T-helper 2 cell treated with Interferon-gamma antibody and Interleukin-4, amounts not matched to agents 5 μg/mL and 100 μg/mL, for 36 hours (primary cell): ENCODE measurements at regions not wholly inside any gene's neighbourhood (a gene's known extent, or its start where the extent isn't known, plus 50 kb on each side); places are given as distances from the start of the nearest gene placed in this dataset.

Source experiments
- DNase-seq: peaks from one replicate; pipeline ENCODE4 v3.0.0; 2021; ENCODE audit warnings: low spot score
- H3K27ac Mint-ChIP-seq: one replicate; pipeline ENCODE4 v1.8.0; 2021; ENCODE audit warnings: mild to moderate bottlenecking, mixed read lengths
- H3K27me3 Mint-ChIP-seq: one replicate; pipeline ENCODE4 v1.8.0; 2021; ENCODE audit warnings: low read depth, mixed read lengths
- H3K36me3 Mint-ChIP-seq: one replicate; pipeline ENCODE4 v1.8.0; 2021; ENCODE audit warnings: low read depth, mixed read lengths
- H3K4me1 Mint-ChIP-seq: one replicate; pipeline ENCODE4 v1.8.0; 2021; ENCODE audit warnings: low read depth, mixed read lengths
- H3K4me3 Mint-ChIP-seq: one replicate; pipeline ENCODE4 v1.8.0; 2022; ENCODE audit warnings: mild to moderate bottlenecking, moderate library complexity, mixed read lengths
- H3K9me3 Mint-ChIP-seq: one replicate; pipeline ENCODE4 v1.8.0; 2021; ENCODE audit warnings: mixed read lengths

DNA sequence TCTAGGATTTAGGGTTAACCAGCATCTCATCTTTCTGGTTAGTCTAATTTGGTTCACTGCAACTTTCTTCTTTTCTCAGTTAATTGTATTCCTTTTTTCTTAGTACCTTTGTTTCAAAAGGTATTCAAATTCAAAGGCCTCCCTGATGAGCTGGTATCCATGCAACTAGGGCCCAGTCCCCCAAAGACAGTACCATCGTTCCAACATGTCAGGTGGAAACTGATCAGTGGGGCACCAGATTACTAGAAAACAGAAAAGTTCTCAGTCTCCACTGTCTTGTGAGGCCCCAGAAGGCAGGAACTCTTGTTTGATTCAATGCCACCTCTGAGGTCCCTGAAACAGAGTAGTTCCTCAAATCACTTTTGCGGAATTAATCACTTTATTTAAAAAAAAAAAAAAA lies 303.2 kb upstream of the NBEA start:
- Mint-ChIP-seq H3K27me3 (no peaks in the 10 kb centered on the region), H3K9me3 (peaks cover 3% of the 10 kb centered on the region), H3K36me3 (no peaks in the 10 kb centered on the region), H3K27ac (no peak overlapping the region), H3K4me3 (no peak overlapping the region), H3K4me1 (no peaks in the 10 kb centered on the region)
- no peak for DNase-seq

DNA sequence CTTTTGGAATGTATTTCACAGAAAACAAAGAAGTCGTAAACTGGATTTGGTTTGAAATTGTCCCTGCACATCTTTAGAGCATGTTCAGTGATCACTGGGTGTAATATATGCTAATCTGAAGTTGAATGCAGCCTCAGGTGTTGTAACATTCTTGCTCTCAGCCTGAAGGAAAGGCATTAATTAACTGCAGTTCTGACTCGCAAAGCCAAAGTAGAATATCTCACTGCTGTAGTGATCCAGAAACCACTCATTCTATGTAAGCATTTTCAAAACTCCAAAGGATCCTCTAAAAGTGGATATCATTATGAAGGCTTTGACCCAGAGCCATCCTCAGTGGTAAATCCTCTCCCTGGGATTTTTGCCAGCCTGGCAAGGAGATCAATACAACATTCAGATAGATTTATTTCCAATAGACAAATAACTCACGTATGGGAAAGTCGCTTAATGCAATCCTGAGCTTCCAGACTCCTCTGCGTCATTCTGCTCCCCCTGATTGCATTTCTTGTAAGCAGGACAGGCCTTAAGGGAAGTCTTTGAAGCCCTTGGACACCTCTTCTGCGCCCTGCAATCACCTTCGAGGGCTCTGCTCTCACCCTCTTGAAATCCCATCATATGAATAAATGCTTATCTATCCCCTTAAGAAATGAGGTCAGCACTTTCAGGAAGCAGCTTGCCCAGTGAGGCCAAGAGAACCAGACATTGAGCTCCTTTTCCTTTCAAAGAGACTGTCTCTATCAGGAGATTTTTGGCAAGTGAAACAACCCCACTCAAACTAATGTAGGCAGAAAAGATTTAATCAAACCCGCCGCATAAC lies 301.7 kb upstream of the NBEA start:
- Mint-ChIP-seq H3K36me3 (no peaks in the 10 kb centered on the region), H3K4me1 (no peaks in the 10 kb centered on the region)

DNA sequence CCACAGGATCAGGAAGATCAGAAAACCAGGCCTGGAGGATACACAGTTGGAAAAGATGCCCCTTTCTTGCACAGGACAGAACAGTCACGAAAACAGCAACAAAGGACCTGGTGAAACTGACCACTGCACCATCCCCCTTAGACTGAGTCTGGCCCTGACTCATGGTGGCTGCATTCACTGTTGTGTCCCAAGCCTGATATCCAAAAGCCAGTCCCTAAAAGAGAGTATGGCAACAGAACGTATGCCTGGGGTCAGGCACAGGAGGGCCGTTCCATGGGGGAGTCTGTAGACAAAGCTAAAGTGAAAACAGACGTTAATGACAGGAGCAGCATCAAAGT lies 301.1 kb upstream of the NBEA start:
- no peaks in the 10 kb centered on the region for H3K27me3 Mint-ChIP-seq
- no peak overlapping the region for H3K27ac Mint-ChIP-seq
- no peak for DNase-seq
- H3K36me3 Mint-ChIP-seq, result no peaks in the 10 kb centered on the region
- H3K4me1 Mint-ChIP-seq, result no peaks in the 10 kb centered on the region
- peaks cover 13% of the 10 kb centered on the region for H3K9me3 Mint-ChIP-seq
- H3K4me3 Mint-ChIP-seq, result no peak overlapping the region

More for the DNA sequence above, 301.7 kb upstream of the NBEA start:
- H3K27me3 Mint-ChIP-seq, result no peaks in the 10 kb centered on the region
- peaks cover 8% of the 10 kb centered on the region for H3K9me3 Mint-ChIP-seq
- H3K27ac Mint-ChIP-seq, result no peak overlapping the region
- no peak overlapping the region for H3K4me3 Mint-ChIP-seq
- no peak for DNase-seq

DNA sequence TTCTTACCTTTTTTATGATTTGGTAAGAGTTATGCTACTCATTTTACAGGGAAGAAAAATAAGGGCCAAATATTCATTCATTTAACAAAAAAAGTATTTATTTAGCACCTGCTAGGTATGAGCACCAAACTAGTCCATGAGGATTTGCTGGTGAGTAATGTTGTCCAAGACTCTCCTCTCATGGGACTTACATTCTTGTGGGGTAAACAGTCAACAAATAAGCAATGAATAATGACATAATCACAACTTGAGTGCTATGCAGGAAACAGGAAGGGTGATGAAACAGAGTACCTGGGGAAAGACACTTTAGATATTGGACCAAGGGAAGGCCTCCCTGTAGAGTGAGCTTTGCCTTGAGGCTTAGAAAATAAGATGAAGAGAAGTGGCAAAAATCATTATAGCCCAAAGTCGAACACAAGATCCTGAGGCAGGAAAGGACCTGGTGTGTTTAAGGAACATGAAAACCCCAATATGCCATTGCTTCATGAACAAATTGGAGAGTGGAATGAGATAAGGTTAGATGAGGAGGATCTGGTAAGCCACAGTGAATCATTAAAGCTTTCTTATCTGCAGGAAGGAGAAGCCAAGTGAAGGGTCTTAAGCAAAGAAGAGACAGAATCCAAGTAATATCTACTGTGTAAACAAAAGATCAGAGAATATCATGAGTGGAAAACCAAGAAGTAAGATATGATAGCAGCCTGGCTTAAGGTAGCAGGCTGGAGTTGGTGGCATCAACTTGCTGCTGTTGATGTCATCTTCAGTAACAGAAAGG lies 294.5 kb upstream of the NBEA start:
- no peak for DNase-seq
- H3K27ac Mint-ChIP-seq, result no peak overlapping the region
- no peak overlapping the region for H3K4me3 Mint-ChIP-seq
- H3K4me1 Mint-ChIP-seq, result no peaks in the 10 kb centered on the region
- peaks cover 19% of the 10 kb centered on the region for H3K9me3 Mint-ChIP-seq
- H3K27me3 Mint-ChIP-seq, result no peaks in the 10 kb centered on the region
- no peaks in the 10 kb centered on the region for H3K36me3 Mint-ChIP-seq

DNA sequence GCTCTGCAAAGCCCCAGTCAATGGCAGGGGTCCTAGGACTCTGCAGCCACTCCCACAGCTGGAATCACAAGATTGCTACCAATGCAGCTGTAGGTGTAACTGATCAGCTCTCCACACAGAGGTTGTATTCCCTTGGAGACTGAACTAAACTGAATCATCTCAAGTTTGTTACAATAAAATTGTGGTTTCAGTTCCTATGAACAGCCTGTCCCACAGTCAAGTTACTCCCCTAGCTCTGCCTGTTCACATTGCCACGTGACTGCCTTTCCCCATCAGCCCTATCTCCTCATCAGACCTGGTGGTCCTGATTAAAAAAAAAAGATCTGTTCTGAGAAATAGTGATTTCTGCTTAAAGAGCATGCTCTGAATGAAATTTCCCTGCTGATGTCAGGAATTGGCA lies 287.9 kb upstream of the NBEA start:
- Mint-ChIP-seq H3K4me3 (no peak overlapping the region), H3K27ac (no peak overlapping the region), H3K4me1 (no peaks in the 10 kb centered on the region), H3K27me3 (no peaks in the 10 kb centered on the region), H3K36me3 (no peaks in the 10 kb centered on the region), H3K9me3 (peaks cover 11% of the 10 kb centered on the region)
- DNase-seq, result no peak

DNA sequence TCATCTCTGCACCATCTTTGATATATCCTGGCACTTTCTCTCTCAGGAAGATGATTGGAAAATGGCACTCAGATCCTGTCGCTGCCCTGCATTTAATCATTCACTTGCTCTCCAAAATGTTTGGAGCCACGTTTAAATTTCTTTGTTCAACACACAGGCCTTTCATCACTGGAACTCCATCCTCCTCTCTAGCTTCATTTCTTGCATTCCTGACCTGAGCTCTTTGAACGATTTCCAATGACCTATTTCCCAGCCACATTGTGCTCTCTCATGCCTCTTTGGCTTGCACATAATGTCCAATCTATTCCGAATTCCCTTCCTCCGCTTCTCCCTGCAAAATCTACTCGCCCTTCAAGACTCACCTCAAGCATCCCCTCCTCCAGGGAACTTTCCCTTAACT lies 287.4 kb upstream of the NBEA start:
- Mint-ChIP-seq H3K36me3 (no peaks in the 10 kb centered on the region), H3K4me1 (no peaks in the 10 kb centered on the region), H3K27me3 (no peaks in the 10 kb centered on the region), H3K27ac (no peak overlapping the region), H3K9me3 (peaks cover 11% of the 10 kb centered on the region), H3K4me3 (no peak overlapping the region)
- no peak for DNase-seq

DNA sequence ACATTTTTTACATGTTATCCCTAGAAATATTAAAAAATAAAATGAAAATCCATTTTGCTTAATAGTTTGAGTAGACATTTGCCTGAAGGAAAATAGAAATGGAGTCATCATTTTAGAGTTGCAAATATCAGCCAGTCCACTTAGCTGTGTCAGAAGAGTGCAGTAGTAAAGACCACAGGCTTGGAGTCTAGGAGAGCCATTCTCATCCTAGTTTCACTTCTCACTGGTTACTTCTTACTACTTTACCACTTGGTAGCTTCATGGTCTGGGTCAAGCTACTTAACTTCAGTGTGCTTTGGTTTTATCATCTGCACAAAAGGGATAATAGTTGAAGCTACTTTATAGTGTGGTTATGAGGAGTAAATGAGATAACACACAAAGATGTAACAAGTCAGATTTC lies 286.5 kb upstream of the NBEA start:
- Mint-ChIP-seq H3K4me3 (no peak overlapping the region), H3K9me3 (peaks cover 11% of the 10 kb centered on the region), H3K27ac (no peak overlapping the region), H3K36me3 (no peaks in the 10 kb centered on the region), H3K27me3 (no peaks in the 10 kb centered on the region), H3K4me1 (no peaks in the 10 kb centered on the region)
- DNase-seq, result no peak

DNA sequence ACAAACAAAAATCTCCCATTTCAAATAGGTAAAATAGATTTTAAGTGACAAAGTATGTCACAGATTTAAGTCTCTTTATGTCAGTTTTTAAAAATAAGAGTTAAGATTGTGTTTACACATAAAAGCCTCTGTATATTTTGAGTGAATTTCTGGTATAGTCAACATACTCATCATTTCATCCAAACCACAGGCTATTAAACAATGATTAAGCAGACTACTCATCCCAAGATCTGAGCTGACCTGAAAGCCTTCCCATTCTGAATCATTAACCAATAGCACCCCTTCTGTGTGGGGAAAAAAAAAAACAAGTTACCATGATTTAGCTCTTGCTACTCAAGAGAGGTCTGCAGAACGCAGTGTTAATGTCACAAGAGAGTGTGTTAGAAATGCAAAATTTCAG lies 284.4 kb upstream of the NBEA start:
- Mint-ChIP-seq H3K27ac (no peak overlapping the region), H3K27me3 (no peaks in the 10 kb centered on the region), H3K4me1 (no peaks in the 10 kb centered on the region), H3K36me3 (no peaks in the 10 kb centered on the region), H3K9me3 (peaks cover 5% of the 10 kb centered on the region), H3K4me3 (no peak overlapping the region)
- DNase-seq, result no peak

DNA sequence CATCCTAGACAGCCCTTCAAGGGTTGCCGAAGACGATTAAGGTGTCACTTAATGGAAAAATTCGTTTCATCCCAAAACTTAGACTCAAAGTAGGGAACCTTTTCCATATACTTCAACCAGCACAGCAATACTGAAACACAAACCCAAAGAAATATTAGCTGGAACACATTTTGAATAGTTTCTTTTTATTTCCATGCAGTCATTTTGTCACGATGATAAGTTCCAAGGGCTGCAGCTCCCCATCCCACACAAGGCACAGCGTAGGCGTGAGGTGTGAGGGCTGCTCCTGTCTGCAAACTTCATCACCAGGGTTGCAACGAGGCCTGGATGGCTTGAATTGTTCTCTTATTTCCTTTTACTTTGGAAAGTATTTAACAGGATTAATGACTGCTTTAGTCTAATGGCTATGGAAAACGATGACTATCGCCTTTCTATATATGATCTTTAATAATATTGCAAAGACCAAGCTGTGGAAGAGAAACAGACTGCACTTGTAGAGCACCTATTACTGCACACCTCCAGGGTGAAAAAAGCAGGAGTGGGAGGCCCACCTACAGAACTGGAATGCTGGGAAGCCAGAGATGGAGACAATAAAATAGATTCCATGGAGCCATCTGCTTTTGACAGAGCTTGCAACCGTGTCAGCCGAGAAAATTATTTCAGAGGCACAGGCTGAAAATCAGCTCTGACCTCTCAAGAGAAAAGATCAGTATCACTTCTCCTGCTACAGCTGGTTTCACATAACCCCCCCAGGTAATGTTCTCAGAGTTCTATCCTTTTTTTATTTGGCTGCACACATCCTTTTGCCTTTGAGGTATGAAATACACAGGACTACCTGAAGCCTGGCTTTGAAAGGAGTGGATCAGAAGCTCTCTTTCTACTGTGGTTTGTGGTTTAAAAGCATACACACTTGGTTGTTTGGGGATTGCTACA lies 274.5 kb upstream of the NBEA start:
- H3K27ac Mint-ChIP-seq, result no peak overlapping the region
- no peaks in the 10 kb centered on the region for H3K36me3 Mint-ChIP-seq
- no peaks in the 10 kb centered on the region for H3K4me1 Mint-ChIP-seq
- no peaks in the 10 kb centered on the region for H3K27me3 Mint-ChIP-seq
- H3K9me3 Mint-ChIP-seq, result peaks cover 6% of the 10 kb centered on the region
- H3K4me3 Mint-ChIP-seq, result no peak overlapping the region
- no peak for DNase-seq

DNA sequence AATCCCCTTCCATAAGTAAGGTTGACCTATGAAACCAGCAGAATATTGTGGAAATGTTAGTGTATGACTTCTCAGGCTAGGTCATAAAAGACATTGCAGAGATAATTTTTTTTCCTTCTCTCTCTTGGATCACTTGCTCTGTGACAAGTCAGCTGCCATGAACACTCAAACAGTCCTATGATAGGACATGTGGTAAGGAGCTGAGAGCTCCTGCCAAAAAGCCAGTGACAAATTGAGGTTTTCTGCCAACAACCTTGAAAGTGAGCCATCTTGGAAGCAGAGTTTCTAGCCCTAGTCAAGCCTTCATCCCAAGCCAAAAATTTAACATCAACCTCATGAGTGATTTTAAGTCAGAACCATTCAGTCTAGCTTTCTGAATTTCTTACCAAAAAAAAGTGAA lies 270.9 kb upstream of the NBEA start:
- no peaks in the 10 kb centered on the region for H3K36me3 Mint-ChIP-seq
- DNase-seq, result no peak
- H3K4me1 Mint-ChIP-seq, result no peaks in the 10 kb centered on the region
- peaks cover 3% of the 10 kb centered on the region for H3K9me3 Mint-ChIP-seq
- H3K27me3 Mint-ChIP-seq, result no peaks in the 10 kb centered on the region
- H3K27ac Mint-ChIP-seq, result no peak overlapping the region
- H3K4me3 Mint-ChIP-seq, result no peak overlapping the region

DNA sequence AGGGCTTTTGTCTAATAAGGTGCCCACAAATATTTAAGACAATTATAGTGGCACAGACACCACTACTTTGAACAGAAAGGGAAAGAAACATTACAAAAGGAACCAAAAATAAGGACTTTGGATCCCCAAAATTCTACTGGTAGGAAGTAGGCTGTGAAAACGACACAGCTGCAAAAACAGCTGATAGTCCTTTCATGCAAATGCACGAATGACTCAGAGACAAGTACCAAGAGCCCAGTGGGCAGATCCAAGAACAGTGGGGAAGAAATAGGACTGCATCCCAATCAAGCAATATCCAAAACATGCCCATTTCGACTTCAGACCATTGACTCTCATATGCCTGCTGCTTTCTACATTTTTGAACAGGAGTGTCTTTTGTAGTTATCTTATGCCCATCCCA lies 269.4 kb upstream of the NBEA start:
- no peaks in the 10 kb centered on the region for H3K4me1 Mint-ChIP-seq
- no peak overlapping the region for H3K4me3 Mint-ChIP-seq
- H3K9me3 Mint-ChIP-seq, result peaks cover 3% of the 10 kb centered on the region
- no peaks in the 10 kb centered on the region for H3K27me3 Mint-ChIP-seq
- H3K36me3 Mint-ChIP-seq, result no peaks in the 10 kb centered on the region
- DNase-seq, result no peak
- no peak overlapping the region for H3K27ac Mint-ChIP-seq

DNA sequence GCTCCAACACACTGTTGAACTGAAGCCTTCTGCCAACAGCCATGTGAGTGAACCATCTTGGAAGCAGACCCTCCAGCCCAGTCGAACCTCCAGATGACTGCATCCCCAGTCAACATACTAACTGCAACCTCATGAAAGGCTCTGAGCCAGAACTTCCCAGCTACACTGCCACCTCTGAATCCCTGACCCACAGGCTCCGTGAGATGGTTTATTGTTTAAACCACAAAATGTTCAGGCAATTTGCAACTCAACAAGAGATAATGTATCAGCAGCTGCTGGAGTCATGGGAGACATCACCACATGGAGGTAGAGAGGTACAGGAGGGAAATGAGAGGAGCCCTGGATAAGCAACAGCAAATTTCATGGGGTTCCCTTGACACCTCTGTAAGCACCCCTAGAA lies 266.4 kb upstream of the NBEA start:
- Mint-ChIP-seq H3K36me3 (no peaks in the 10 kb centered on the region), H3K9me3 (peaks cover 3% of the 10 kb centered on the region), H3K4me3 (no peak overlapping the region), H3K27me3 (no peaks in the 10 kb centered on the region), H3K27ac (no peak overlapping the region), H3K4me1 (no peaks in the 10 kb centered on the region)
- no peak for DNase-seq

DNA sequence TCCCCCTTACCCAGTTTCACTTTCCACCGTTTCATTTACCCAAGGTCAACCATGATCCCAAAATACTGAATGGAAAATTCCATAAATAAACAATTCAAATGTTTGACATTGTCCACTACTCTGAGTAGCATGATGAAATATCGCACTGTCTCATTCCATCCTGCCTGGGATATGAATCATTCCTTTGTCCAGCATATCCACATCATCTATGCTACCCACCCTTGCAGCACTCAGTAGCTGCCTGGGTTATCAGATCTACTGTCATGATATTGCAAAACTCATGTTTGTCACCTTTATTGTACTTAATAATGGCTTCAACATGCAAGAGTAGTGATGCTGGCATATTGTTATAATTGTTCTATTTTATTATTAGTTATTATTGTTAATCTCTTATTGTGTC lies 263.9 kb upstream of the NBEA start:
- Mint-ChIP-seq H3K36me3 (no peaks in the 10 kb centered on the region), H3K9me3 (no peaks in the 10 kb centered on the region), H3K27ac (no peak overlapping the region), H3K4me3 (no peak overlapping the region), H3K27me3 (no peaks in the 10 kb centered on the region), H3K4me1 (no peaks in the 10 kb centered on the region)
- no peak for DNase-seq

DNA sequence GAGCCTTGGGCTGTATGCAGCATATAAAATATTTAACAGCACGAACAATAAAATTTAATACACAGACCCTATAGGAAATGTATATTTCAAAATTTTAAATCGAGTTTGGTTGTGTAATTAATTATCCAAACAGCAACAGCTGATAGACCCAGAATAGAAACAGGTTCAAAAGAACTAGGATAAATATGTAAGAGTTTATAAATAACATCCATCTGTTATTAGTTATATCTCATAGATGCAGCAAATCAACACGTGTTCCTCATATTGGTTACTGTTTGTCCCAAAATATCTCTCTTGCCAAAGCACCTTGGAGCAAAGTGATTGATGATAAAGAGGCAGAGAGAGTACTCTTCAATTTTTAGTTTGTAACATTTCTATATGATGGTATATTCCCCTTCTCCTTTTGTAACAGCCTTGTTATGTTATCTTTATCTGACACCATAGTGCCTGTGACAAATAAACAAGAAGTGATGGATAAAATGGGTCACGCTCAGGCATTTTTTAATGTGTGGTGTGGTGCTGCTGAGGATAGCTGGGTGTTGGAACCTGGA lies 260.6 kb upstream of the NBEA start:
- no peak overlapping the region for H3K27ac Mint-ChIP-seq
- no peak overlapping the region for H3K4me3 Mint-ChIP-seq
- H3K36me3 Mint-ChIP-seq, result no peaks in the 10 kb centered on the region
- no peaks in the 10 kb centered on the region for H3K27me3 Mint-ChIP-seq
- DNase-seq, result no peak
- H3K9me3 Mint-ChIP-seq, result no peaks in the 10 kb centered on the region
- H3K4me1 Mint-ChIP-seq, result no peaks in the 10 kb centered on the region
